GM21390 (cell line): ENCODE measurements at regions not wholly inside any gene's neighbourhood (a gene's known extent, or its start where the extent isn't known, plus 50 kb on each side); places are given as distances from the start of the nearest gene placed in this dataset.

Experiments
- ATAC-seq: cut with Tn5 transposase; IDR thresholded peaks from one replicate; pipeline ENCODE4 v1.9.1; 2021; ENCODE audit not compliant: unreplicated experiment

- no peak for ATAC-seq
These were observed 287.9 kb downstream of the CDC5L start for GRCh38 chr6:44675449-44675848.

GRCh38 chr6:44676246-44676790, 288.8 kb downstream of the CDC5L start:
- no peak for ATAC-seq

GRCh38 chr6:44676826-44677433, 289.4 kb downstream of the CDC5L start:
- ATAC-seq = no peak

GRCh38 chr6:44678252-44678935, 290.9 kb downstream of the CDC5L start:
- ATAC-seq = no peak

- ATAC-seq = no peak
These were observed 292.1 kb downstream of the CDC5L start for GRCh38 chr6:44679438-44680201.

- ATAC-seq = no peak
These were observed 292.8 kb downstream of the CDC5L start for GRCh38 chr6:44680202-44680720.

- no peak for ATAC-seq
These were observed 294.3 kb downstream of the CDC5L start for GRCh38 chr6:44681761-44682160.

- ATAC-seq = no peak
These were observed 294.8 kb downstream of the CDC5L start for GRCh38 chr6:44682280-44682679.

- no peak for ATAC-seq
These were observed 295.7 kb downstream of the CDC5L start for GRCh38 chr6:44682987-44683779.

GRCh38 chr6:44685213-44685612, 297.7 kb downstream of the CDC5L start:
- no peak for ATAC-seq

- ATAC-seq = no peak
These were observed 308.6 kb downstream of the CDC5L start for GRCh38 chr6:44696099-44696498.

GRCh38 chr6:44696686-44697085, 309.2 kb downstream of the CDC5L start:
- ATAC-seq = no peak

- ATAC-seq = no peak
These were observed 309.8 kb downstream of the CDC5L start for GRCh38 chr6:44697327-44697726.

GRCh38 chr6:44698602-44699001, 311.1 kb downstream of the CDC5L start:
- no peak for ATAC-seq

- no peak for ATAC-seq
These were observed 311.6 kb downstream of the CDC5L start for GRCh38 chr6:44699082-44699481.

GRCh38 chr6:44699851-44700250, 312.3 kb downstream of the CDC5L start:
- no peak for ATAC-seq

- no peak for ATAC-seq
These were observed 312.9 kb downstream of the CDC5L start for GRCh38 chr6:44700422-44700821.

GRCh38 chr6:44701038-44701636, 313.6 kb downstream of the CDC5L start:
- ATAC-seq = no peak

GRCh38 chr6:44701637-44702101, 314.2 kb downstream of the CDC5L start:
- ATAC-seq = no peak

- ATAC-seq = no peak
These were observed 314.8 kb downstream of the CDC5L start for GRCh38 chr6:44702292-44702691.
